Endothelial cell of hepatic sinusoid (primary cell): ENCODE measurements at regions not wholly inside any gene's neighbourhood (a gene's known extent, or its start where the extent isn't known, plus 50 kb on each side); places are given as distances from the start of the nearest gene placed in this dataset.

ENCODE experiments used
- in situ Hi-C: cut with HindIII; loops from 2 replicates; pipeline ENCODE4 v1.10.0; 2017; ENCODE audit warnings: low sequenced_read_pairs

DNA sequence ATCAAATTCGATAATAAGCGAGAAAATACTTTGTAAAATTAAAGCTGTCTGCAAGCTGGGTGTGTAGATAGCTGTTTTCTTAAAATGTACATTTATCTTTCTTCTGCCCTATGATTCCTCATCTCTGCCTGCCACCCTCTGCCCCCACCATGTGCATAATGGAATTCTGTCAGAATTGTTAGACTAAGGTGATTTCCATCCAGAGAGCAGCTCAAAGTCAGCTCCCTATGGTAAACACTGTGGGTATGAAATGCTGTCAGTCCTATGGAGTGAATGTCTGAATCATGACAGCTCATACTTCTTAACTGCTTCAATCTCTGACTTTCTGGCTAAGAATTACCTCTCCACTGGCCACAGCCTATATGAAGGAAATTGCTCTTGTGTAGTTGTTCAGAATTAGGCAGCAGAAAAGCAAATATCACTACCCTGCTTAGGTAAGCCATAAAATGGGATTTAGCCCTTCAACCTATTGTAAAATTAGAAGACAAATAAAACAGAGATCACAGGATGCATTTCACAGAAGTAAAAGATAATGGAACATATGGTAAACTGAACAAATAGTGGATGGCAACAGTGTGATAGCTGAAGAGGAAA lies 137.7 kb downstream of the CD8B2 start:
- in situ Hi-C loops: no loop called here

DNA sequence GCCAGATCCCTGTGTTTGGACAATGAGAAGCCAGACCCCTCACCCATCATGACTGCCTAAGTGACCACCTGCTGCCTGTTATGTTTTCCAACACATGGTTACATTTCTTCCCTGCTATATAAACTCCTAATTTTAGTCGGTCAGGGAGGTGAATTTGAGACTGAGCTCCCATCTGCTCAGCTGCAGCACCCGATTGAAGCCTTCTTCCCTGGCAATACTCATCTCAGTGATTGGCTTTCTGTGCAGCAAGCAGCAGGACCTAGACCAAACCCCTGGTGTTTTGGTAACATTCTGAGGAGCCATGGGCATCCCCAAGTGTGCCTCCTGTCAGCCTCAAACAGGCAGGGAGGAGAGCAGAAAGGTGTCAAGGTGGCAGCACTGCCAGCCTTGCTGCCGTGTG lies 141.2 kb downstream of the CD8B2 start:
- in situ Hi-C loops: no loop called here

DNA sequence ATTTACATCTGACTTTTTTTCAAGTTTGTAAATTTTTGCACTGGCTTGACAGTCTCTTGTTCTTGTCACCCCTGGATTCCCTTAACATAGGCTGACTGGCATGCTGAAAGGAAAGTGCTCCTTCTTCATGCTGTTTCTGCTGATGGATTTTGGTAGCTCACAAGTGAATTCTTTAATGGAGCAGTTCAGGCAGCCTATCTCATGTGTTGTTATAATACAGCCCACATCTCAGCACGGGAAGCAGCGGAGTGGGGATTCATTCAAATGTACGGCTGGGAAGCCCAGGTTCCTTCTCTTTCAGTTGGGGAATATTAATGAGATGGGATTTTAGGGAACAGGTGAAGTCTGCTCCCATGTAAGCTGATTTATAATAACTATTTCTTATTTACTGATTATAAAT lies 142.8 kb downstream of the CD8B2 start:
- in situ Hi-C loops: no loop called here

DNA sequence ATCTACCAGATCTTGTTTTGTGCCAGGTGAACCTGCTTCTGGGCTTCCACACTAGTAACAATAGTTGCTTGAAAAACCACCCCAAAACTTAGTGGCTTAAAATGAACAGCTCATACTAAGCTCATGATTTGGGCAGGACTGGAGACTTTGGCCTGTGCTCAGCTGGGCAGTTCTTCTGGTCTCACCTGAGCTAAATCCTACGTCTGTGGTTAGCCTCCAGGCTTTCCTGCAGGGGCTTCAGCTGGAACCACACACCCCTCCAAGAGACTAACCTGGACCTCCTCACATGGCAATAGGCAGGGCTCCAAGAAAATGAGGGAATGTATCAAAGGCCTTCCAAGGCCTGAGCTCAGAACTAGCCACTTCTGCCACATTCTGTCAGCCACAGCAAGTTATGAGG lies 144.1 kb downstream of the CD8B2 start:
- in situ Hi-C loops: no loop called here

DNA sequence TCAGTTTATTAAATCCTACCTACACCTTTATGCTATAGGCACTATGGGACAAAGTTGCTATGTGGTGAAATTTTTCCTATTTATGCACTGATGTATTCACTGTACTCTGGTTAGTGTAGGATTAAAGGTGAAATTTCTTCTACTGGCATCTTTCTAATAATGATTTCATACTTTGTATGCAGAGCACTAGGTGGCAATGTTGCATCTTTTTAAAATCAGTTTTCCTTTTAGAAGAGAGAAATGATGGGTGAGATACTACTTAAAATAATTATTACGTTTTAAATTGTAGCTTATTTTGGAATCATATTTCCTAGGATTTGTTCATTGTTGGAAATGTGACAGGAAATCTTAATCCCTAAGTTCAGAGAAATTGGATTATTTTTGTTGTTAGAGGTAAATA lies 150.9 kb downstream of the CD8B2 start:
- in situ Hi-C loops: no loop called here

DNA sequence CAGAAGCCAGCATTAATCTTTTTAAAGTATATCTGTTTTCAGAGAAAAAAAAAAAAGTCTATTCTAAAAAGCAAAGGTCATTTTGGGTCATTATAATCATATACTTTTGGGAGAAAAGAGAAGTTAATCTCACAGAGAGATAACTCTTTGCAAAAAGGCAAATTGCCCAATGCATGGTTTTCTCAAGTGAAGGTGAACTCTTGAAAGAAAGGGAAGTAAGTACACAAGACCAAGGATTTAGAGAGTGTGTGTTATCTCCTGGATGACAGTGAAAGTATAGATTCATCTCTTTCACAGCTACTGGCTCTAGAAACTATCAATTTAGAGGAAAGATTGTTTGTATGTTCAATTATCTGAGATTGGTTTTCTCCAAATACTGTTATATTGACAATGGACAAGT lies 151.4 kb downstream of the CD8B2 start:
- in situ Hi-C loops: no loop called here

DNA sequence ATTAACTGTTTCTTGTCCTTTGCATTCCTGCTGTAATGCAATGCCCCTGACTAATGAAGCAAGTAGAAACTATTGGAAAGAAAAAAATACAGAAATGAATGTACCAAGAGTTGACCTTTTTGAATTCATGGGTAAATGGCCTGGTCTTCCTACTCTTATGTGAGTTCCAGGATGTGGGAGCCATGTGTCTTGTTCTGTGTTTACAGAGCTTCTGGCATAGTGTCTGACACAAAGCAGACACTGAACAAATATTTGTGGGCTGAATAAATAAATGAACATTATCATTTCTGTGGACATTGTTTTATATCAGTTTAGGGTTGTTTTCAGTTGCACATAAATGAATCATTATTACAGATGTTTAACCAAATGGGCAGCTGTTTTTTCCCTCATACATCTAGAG lies 155.5 kb downstream of the CD8B2 start:
- in situ Hi-C loops: no loop called here

DNA sequence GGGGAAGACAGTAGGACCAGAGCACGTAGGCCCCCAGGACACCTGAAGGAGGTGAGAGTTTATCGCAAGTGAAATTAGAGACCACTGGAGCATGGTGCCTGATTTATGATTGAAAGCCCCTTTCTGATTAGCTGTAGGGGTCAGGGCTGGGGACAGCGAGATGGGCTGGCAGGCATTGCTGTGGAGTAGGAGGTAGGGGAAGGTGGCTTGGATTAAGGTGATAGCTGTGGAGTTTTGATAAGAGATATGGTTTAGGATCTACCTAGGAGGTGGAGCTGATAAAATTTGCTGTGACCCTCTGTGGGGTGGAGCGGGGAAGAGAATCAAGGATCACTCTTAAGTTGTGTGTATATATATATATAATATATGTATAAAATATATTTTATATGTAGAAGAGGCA lies 157.5 kb downstream of the CD8B2 start:
- in situ Hi-C loops: no loop called here

DNA sequence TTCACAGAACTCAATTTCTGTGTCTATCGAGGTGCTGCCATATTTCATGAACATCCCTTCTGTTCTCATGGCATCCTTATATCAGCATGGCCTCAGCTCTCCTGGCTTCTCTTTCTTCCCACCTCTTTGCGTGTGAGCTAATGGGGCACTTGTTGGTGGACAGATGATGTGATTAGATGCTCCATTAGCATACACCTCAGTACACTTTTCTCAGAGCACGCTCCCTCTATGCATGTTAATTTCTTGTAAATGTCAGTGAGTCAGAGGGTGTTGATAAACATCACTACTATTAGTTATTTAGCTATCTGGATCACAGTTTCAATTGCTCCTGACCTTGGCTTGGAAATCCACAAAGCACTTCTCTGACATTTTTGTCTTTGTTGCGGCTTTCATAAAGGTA lies 159.4 kb downstream of the CD8B2 start:
- in situ Hi-C loops: no loop called here

DNA sequence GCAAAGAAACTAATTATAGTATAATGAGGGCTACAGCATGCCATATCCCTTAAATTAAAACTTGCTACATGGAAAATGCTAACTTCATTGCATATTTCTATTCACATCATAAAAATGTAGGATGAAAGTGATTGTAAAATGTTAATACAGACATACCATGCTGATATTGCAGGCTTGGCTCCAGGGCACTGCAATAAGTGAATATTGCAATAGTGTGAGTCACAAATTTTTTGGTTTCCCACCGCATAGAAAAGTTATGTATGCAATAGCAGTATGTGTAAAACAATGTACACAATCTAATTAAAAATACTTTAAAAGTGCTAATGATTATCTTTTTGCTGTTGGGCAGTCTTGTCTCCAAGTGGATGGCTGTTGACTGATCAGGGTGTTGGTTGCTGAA lies 162.1 kb downstream of the CD8B2 start:
- in situ Hi-C loops: no loop called here

DNA sequence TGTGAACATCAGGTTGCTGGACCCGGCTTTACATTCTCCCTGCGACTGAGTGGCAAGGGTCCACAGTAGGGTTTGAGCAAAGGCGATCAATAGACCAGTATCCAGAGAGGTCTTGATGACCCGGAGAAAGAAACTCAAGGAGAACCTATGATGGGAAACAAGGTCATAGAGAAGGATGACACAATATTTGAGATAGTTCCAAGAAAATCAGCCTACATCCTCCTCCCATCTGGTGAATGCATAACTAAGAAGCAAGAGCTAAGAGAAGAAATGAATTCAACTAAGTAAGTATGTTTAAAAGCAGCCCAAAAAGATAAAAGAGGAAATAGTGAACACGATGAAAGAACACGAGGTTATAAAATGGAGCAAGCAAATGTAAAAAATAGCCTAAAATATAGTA lies 166.3 kb downstream of the CD8B2 start:
- in situ Hi-C loops: no loop called here

DNA sequence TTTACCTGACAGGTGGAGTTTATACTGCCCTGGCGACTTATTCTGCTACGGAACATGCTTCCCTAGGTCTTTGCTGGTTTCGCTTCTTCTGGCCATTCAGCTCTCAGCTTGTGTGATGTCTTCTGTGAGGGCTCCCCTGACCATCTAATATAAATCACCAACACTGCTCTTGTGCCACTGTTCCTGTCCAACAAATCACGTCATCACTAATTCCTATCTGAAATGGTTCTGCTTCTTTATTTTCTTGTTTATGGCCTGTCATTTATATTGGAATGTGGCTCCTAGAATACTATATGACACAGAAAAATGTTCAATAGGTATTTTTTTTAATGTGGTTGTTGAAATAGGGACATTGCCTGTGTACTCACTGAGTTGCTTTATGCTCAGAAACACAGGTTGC lies 171.5 kb downstream of the CD8B2 start:
- in situ Hi-C loops: no loop called here

DNA sequence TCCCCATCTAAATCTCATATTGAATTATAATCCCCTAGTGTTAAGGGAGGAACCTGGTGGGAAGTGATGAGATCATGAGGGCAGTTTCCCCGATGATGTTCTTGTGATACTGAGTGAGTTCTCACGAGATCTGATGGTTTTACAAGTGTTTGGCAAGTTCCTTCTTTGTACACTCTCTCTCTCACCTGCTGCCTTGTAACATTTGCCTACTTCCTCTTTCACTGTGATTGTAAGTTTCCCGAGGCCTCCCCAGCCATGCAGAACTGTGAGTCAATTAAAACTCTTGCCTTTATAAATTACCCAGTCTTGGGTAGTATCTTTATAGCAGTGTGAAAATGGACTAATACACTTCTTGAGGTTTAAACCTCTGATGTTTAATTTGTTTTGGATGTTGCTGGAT lies 177.5 kb downstream of the CD8B2 start:
- in situ Hi-C loops: no loop called here

DNA sequence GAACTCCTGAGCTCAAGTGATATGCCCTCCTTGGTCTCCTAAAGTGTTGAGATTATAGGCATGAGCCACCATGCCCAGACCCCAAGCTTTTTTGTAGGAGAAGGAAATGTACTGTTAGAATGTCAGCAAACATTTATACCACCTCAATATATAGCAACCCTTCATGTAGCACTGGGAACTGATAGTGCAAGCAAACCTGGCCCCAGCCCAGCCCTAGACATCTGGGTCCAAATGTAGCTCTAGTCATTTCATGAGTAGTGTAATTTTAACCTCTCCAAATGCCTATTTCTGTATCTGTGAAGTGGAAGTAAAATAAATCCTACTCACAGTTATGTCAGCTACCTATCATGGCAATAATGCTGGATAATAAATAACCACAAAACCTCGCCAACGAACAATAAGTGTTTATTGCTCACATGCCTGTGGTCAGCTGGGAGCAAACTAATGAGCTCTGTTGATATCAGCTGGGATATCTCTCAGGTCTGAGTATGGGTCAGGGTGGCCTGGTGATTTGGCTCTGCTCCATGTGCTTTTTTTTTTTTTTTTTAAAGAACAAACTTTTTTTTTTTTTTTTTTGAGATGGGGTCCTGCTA lies 180.4 kb downstream of the CD8B2 start:
- in situ Hi-C loops: no loop called here

DNA sequence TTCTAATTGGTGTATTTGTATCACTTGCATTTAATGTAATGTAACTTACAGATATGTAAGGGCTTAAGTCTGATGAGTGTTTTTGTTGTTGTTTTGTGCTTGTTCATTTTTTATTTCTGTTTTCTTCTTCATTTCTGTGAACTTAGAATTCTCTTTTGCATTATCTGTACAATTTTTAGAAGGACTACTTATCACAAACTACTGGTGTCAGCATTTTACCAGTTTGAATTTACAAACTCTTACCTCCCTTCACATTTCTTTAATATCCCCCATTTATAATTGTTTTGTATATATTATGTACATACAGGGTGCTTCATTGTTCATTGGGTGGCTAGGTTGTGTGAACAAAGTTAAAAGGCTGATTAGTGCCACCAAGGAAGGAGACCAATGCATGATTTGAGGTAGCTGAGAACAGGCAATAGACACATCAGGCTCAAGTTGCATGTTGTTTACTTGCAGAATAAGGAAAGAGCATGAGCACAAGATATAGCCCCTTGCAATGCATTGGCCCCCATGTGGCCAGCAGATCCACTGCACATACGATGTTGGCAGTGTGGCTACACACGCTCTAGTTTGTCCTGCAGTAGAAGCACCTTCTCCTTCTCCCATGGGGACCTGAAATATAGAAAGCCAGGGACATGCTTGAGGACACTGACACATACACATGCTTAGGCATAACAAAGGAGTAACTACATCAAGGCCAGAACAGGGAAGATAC lies 198.2 kb downstream of the CD8B2 start:
- in situ Hi-C loops: no loop called here

DNA sequence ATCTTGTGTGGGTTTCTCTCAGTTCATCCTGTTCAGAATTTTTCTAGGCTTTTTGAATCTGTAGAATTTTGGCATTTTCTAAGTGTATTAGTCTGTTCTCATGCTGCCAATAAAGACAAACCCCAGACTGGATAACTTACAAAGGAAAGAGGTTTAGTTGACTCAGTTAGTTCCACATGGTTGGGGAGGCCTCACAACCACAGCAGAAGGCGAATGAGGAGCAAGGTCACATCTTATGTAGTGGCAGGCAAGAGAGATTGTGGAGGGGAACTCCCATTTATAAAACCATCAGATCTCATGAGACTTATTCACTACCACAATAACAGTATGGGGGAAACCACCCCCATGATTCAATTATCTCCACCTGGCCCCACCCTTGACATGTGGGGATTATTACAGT lies 199.2 kb downstream of the ST6GAL2 start:
- in situ Hi-C loops: no loop called here

DNA sequence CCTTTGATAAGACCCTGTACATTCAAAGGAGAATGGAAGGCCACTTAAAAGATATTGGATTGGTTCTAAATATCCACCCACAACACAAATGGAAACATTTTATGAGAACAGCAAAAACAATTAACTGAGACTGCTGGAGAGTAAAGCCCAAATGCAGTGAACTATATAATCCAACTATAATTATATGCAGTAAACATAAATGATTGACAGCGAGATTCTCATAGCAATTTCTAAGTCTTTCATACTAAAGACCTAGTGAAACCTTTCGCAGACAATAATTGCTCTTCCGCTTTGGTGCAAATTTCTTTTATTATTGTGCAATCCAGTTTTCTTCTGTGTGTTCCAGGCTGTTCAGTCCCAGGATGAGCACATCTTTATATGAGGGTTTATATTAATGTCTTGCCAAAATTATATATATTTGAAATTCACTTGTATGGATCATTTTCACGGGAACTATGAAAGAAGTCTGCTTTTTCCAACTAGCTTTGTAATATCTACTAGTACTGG lies 190.9 kb downstream of the ST6GAL2 start:
- in situ Hi-C loops: no loop called here

DNA sequence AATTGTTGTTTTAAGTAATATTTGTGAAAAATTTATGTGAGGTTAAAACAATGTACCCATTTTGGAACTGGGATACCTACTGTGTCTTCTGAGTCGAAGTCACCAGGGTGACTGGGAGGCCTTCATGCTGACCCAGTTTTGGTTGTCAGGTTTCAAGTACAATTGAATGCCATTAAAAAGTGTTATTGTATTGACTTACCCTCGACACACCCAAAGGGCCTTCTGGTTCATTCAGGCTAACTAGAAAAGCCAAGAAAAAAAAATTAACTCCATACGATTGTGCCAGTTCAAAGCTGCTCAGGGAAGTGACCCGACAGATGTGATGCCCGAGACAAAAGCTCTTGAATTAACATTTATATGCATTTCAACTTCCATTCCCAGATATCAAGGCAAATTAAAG lies 190.0 kb downstream of the ST6GAL2 start:
- in situ Hi-C loops: no loop called here

DNA sequence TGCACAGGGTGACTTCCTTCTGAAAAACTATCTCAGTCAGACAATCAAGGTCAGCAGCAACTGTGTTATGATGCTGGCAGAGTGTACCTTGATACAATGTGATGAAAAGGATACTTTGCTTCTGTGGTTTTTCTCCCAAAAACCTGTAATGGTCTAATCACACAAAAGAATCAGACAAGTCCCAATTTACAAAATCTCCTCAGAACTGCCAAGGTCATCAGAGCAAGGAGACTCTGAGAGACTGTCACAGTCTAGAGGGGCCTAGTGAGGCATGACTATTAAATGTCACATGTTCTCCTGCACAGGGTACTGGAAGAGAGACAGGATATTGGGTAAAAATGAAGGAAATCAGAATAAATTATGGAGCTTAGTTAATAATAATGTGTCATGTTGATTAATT lies 185.4 kb downstream of the ST6GAL2 start:
- in situ Hi-C loops: no loop called here

DNA sequence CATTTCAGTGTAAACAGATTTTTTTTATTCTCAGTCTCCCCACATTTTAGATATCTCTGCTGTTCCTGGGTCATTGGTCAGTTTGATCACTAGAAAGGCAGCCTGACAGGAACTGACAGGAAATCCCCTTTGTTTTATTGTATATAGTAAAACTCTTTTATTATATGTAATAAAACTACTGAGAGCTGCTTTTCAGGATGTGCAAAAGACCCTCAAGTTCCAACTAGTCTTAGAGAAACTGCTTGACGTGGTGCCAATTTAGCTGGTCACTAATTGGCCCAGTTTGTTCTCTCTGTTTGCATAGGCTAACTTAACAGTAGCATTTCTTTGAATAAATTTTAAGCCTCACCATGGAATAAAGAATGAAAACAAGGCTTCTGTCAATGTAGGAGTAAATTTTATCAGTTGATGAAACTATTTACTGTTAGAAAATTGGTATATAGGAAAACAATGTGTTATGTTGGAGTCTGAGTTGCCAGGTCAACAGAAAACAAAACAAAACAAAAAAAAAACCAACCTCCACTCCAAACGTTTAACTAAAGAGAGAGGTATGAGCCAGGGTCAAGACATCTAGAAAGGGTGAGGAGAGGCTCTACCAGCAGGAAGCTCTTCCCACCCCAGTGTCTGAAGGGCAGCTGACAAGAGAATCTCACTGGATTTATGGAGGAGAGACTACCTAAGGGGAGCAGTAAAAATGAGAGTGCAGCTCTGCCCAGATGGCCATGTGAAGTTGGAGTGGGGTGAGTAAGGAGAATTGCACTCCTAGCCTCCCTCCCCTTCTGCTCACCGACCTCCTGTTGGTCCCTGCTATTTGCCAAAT lies 184.6 kb downstream of the ST6GAL2 start:
- in situ Hi-C loops: no loop called here

DNA sequence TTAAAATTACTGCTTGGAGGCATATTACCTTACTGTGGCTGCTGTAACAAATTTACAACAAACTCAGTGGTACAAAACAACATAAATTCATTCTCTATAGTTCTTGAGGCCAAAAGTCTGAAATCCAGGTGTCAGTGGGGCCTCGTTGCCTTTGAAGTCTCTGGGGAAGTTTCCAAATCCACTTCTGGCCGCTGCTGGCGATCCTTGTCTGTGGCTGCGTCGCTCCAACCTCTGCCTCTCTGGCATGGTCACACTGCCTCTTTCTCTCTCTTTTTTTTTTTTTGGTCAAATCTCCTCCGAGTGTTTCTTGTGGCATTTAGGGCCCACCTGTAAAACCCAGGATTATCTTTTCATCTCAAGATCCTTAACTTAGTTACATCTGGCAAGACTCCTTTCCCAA lies 182.8 kb downstream of the ST6GAL2 start:
- in situ Hi-C loops: no loop called here

DNA sequence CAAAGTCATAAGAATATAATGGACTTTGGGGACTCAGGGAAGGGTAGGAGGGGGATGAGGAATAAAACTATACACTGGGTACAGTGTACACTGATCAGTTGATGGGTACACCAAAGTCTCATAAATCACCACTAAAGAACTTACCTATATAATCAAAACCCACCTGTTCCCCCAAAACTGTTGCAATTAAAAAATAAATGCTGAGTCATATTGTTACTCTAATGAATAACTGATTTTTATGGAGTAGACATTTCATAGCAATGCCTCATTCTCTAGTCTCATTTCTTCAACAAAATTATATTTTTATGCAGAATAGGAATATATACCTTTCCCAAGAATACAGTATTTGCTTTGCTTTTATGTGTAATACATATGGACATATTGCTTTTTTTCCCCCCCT lies 181.2 kb downstream of the ST6GAL2 start:
- in situ Hi-C loops: no loop called here
